ENCODE measurements at regions not wholly inside any gene's neighbourhood (a gene's known extent, or its start where the extent isn't known, plus 50 kb on each side); places are given as distances from the start of the nearest gene placed in this dataset.

GRCh38 chr6:132995432-132995831, 181.1 kb downstream of the RPS12 start:
- Histone ChIP-seq H3K9me3 (ENCODE audit: control insufficient read depth, insufficient read depth, low read length) (no peaks in the 10 kb centered on the region), H3K4me1 (ENCODE audit: control insufficient read depth, insufficient read depth, low read length) (no peaks in the 10 kb centered on the region), H3K27ac (ENCODE audit: low read depth, low read length) (no peak overlapping the region), H3K27me3 (ENCODE audit: control insufficient read depth, insufficient read depth, low read length) (no peaks in the 10 kb centered on the region), H3K4me3 (ENCODE audit: low read depth, low read length) (no peak overlapping the region), H3K36me3 (ENCODE audit: control insufficient read depth, insufficient read depth, low read length) (no peaks in the 10 kb centered on the region)
- WGBS (ENCODE audit: insufficient coverage): 89% methylated on average over 3 of the region's 3 CpGs
- no peak for DNase-seq (ENCODE audit: low read depth in 4 of 6, low spot score in 6 of 6)

GRCh38 chr6:132998418-132998817, 184.0 kb downstream of the RPS12 start:
- no peak for DNase-seq (ENCODE audit: low read depth in 4 of 6, low spot score in 6 of 6)
- Histone ChIP-seq H3K9me3 (ENCODE audit: control insufficient read depth, insufficient read depth, low read length) (no peaks in the 10 kb centered on the region), H3K27me3 (ENCODE audit: control insufficient read depth, insufficient read depth, low read length) (no peaks in the 10 kb centered on the region), H3K4me1 (ENCODE audit: control insufficient read depth, insufficient read depth, low read length) (no peaks in the 10 kb centered on the region), H3K36me3 (ENCODE audit: control insufficient read depth, insufficient read depth, low read length) (no peaks in the 10 kb centered on the region), H3K27ac (ENCODE audit: low read depth, low read length) (no peak overlapping the region), H3K4me3 (ENCODE audit: low read depth, low read length) (no peak overlapping the region)

- no peaks in the 10 kb centered on the region for H3K27me3 ChIP-seq (ENCODE audit: control insufficient read depth, insufficient read depth, low read length)
- no peak for DNase-seq (ENCODE audit: low read depth in 4 of 6, low spot score in 6 of 6)
- H3K36me3 ChIP-seq (ENCODE audit: control insufficient read depth, insufficient read depth, low read length): no peaks in the 10 kb centered on the region
- H3K4me1 ChIP-seq (ENCODE audit: control insufficient read depth, insufficient read depth, low read length): no peaks in the 10 kb centered on the region
- WGBS (ENCODE audit: insufficient coverage): no CpG with 5 or more reads among the region's 2 CpGs
- H3K27ac ChIP-seq (ENCODE audit: low read depth, low read length): no peak overlapping the region
- no peak overlapping the region for H3K4me3 ChIP-seq (ENCODE audit: low read depth, low read length)
- H3K9me3 ChIP-seq (ENCODE audit: control insufficient read depth, insufficient read depth, low read length): no peaks in the 10 kb centered on the region
Observed at GRCh38 chr6:133001040-133001565, 186.7 kb downstream of the RPS12 start.

GRCh38 chr6:133004304-133004884, 190.0 kb downstream of the RPS12 start:
- WGBS (ENCODE audit: insufficient coverage): no CpG with 5 or more reads among the region's 2 CpGs
- Histone ChIP-seq H3K9me3 (ENCODE audit: control insufficient read depth, insufficient read depth, low read length) (no peaks in the 10 kb centered on the region), H3K27ac (ENCODE audit: low read depth, low read length) (no peak overlapping the region), H3K36me3 (ENCODE audit: control insufficient read depth, insufficient read depth, low read length) (no peaks in the 10 kb centered on the region), H3K27me3 (ENCODE audit: control insufficient read depth, insufficient read depth, low read length) (no peaks in the 10 kb centered on the region), H3K4me1 (ENCODE audit: control insufficient read depth, insufficient read depth, low read length) (no peaks in the 10 kb centered on the region), H3K4me3 (ENCODE audit: low read depth, low read length) (no peak overlapping the region)
- no peak for DNase-seq (ENCODE audit: low read depth in 4 of 6, low spot score in 6 of 6)

- H3K4me3 ChIP-seq (ENCODE audit: low read depth, low read length): no peak overlapping the region
- no peaks in the 10 kb centered on the region for H3K9me3 ChIP-seq (ENCODE audit: control insufficient read depth, insufficient read depth, low read length)
- H3K36me3 ChIP-seq (ENCODE audit: control insufficient read depth, insufficient read depth, low read length): no peaks in the 10 kb centered on the region
- no peaks in the 10 kb centered on the region for H3K4me1 ChIP-seq (ENCODE audit: control insufficient read depth, insufficient read depth, low read length)
- no peak overlapping the region for H3K27ac ChIP-seq (ENCODE audit: low read depth, low read length)
- no peaks in the 10 kb centered on the region for H3K27me3 ChIP-seq (ENCODE audit: control insufficient read depth, insufficient read depth, low read length)
- WGBS (ENCODE audit: insufficient coverage): no CpG with 5 or more reads among the region's 1 CpG
- DNase-seq (ENCODE audit: low read depth in 4 of 6, low spot score in 6 of 6): no peak
Observed at GRCh38 chr6:133012774-133013173, 198.4 kb downstream of the RPS12 start.

GRCh38 chr6:133016631-133017030, 202.3 kb downstream of the RPS12 start:
- Histone ChIP-seq H3K9me3 (ENCODE audit: control insufficient read depth, insufficient read depth, low read length) (no peaks in the 10 kb centered on the region), H3K36me3 (ENCODE audit: control insufficient read depth, insufficient read depth, low read length) (no peaks in the 10 kb centered on the region), H3K27me3 (ENCODE audit: control insufficient read depth, insufficient read depth, low read length) (no peaks in the 10 kb centered on the region), H3K27ac (ENCODE audit: low read depth, low read length) (no peak overlapping the region), H3K4me3 (ENCODE audit: low read depth, low read length) (no peak overlapping the region), H3K4me1 (ENCODE audit: control insufficient read depth, insufficient read depth, low read length) (no peaks in the 10 kb centered on the region)
- DNase-seq (ENCODE audit: low read depth in 4 of 6, low spot score in 6 of 6): no peak
- 95% methylated on average over 3 of the region's 5 CpGs for WGBS (ENCODE audit: insufficient coverage)

- no peak for DNase-seq (ENCODE audit: low read depth in 4 of 6, low spot score in 6 of 6)
- Histone ChIP-seq H3K4me3 (ENCODE audit: low read depth, low read length) (no peak overlapping the region), H3K36me3 (ENCODE audit: control insufficient read depth, insufficient read depth, low read length) (no peaks in the 10 kb centered on the region), H3K27me3 (ENCODE audit: control insufficient read depth, insufficient read depth, low read length) (no peaks in the 10 kb centered on the region), H3K9me3 (ENCODE audit: control insufficient read depth, insufficient read depth, low read length) (no peaks in the 10 kb centered on the region), H3K4me1 (ENCODE audit: control insufficient read depth, insufficient read depth, low read length) (no peaks in the 10 kb centered on the region), H3K27ac (ENCODE audit: low read depth, low read length) (no peak overlapping the region)
- 87% methylated on average over 2 of the region's 5 CpGs for WGBS (ENCODE audit: insufficient coverage)
Observed at GRCh38 chr6:133017581-133017980, 203.2 kb downstream of the RPS12 start.

GRCh38 chr6:133026705-133027104, 212.3 kb downstream of the RPS12 start:
- Histone ChIP-seq H3K27ac (ENCODE audit: low read depth, low read length) (no peak overlapping the region), H3K4me1 (ENCODE audit: control insufficient read depth, insufficient read depth, low read length) (no peaks in the 10 kb centered on the region), H3K4me3 (ENCODE audit: low read depth, low read length) (no peak overlapping the region), H3K9me3 (ENCODE audit: control insufficient read depth, insufficient read depth, low read length) (peaks cover 1% of the 10 kb centered on the region), H3K27me3 (ENCODE audit: control insufficient read depth, insufficient read depth, low read length) (no peaks in the 10 kb centered on the region), H3K36me3 (ENCODE audit: control insufficient read depth, insufficient read depth, low read length) (no peaks in the 10 kb centered on the region)
- WGBS (ENCODE audit: insufficient coverage): no CpG with 5 or more reads among the region's 2 CpGs
- no peak for DNase-seq (ENCODE audit: low read depth in 4 of 6, low spot score in 6 of 6)

GRCh38 chr6:133033263-133033662, 207.9 kb upstream of the EYA4 start:
- no peak for DNase-seq (ENCODE audit: low read depth in 4 of 6, low spot score in 6 of 6)
- no peaks in the 10 kb centered on the region for H3K9me3 ChIP-seq (ENCODE audit: control insufficient read depth, insufficient read depth, low read length)
- no peak overlapping the region for H3K27ac ChIP-seq (ENCODE audit: low read depth, low read length)
- 94% methylated on average over 4 of the region's 4 CpGs for WGBS (ENCODE audit: insufficient coverage)
- H3K36me3 ChIP-seq (ENCODE audit: control insufficient read depth, insufficient read depth, low read length): no peaks in the 10 kb centered on the region
- no peak overlapping the region for H3K4me3 ChIP-seq (ENCODE audit: low read depth, low read length)
- H3K27me3 ChIP-seq (ENCODE audit: control insufficient read depth, insufficient read depth, low read length): no peaks in the 10 kb centered on the region
- H3K4me1 ChIP-seq (ENCODE audit: control insufficient read depth, insufficient read depth, low read length): no peaks in the 10 kb centered on the region

- 100% methylated on average over 4 of the region's 8 CpGs for WGBS (ENCODE audit: insufficient coverage)
- no peaks in the 10 kb centered on the region for H3K9me3 ChIP-seq (ENCODE audit: control insufficient read depth, insufficient read depth, low read length)
- no peak overlapping the region for H3K4me3 ChIP-seq (ENCODE audit: low read depth, low read length)
- no peaks in the 10 kb centered on the region for H3K27me3 ChIP-seq (ENCODE audit: control insufficient read depth, insufficient read depth, low read length)
- H3K4me1 ChIP-seq (ENCODE audit: control insufficient read depth, insufficient read depth, low read length): no peaks in the 10 kb centered on the region
- DNase-seq (ENCODE audit: low read depth in 4 of 6, low spot score in 6 of 6): no peak
- H3K27ac ChIP-seq (ENCODE audit: low read depth, low read length): no peak overlapping the region
- H3K36me3 ChIP-seq (ENCODE audit: control insufficient read depth, insufficient read depth, low read length): no peaks in the 10 kb centered on the region
Observed at GRCh38 chr6:133034509-133035206, 206.5 kb upstream of the EYA4 start.
